Inflammatory macrophage (primary cell): ENCODE measurements at regions not wholly inside any gene's neighbourhood (a gene's known extent, or its start where the extent isn't known, plus 50 kb on each side); places are given as distances from the start of the nearest gene placed in this dataset.
A peak's percentile ranks its signal among the peaks of the same experiment; 100 is the strongest.

Source experiments
- DNase-seq, 2 donors: peaks; one replicate each; pipeline ENCODE4 v3.0.0-alpha.2; 2020 to 2022

- DNase-seq: no peak
These were observed 138.8 kb downstream of the TUSC7 start for GRCh38 chr3:116848248-116848829.

DNA sequence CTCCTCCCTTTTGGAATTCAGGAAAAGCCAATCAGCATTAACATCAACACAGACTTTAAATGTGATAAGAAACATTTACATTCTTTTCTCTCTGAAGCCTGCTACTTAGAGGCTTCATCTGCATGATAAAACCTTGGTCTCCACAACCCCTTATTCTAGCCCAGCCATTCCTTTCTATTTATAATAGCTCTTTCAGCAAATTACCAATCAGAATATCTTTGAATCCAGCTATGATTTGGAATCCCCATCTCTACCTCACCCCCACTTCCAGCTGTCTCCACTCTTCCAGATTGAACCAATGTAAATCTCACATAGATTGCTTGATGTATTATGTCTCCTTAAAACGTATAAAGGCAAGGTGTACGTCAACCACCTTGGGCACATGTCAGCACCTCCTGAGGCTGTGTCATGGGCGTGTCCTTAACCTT is 139.7 kb downstream of the TUSC7 start:
- DNase-seq: no peak

GRCh38 chr3:116852803-116853202 is 143.2 kb downstream of the TUSC7 start:
- no peak for DNase-seq

GRCh38 chr3:116863270-116863770 is 153.7 kb downstream of the TUSC7 start:
- DNase-seq: no peak

DNA sequence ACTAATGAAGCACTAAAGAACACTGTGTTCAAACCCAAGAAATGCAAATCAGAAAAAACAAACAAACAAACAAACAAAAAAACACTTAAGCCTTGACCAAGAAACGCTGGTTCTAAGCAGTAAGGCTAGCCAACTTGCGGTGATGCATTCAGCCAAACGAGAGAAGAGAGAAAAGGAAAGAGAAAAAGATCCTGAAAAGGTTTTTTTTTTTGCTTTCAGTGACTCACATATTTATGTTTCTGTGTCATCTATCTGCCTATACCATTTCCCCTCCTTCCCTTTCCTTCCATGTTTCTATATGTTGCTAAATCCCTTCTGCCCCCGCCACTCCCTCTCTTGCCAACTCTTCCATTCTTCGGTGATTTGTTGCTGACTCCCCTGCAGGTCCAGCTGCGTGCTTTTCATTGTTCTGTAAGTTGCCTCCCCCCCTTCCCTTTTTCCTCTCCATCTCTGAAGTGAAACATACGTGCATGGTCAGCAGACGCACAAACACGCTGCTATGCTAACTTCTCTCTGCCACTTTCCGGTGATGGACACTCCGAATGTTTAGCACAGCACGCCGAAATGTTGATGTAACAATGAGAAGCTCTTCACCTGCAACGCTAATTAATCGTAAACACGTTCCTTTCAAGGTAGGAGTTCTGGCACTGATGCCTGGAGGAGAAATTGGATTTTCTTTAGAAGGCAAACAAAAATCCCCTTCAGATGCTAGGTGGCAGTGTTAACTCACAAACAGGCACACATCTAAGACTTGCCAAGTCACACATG is 154.4 kb downstream of the TUSC7 start:
- peak in 1 of 2 donors; percentile 6 for DNase-seq

GRCh38 chr3:116864590-116864927 is 155.0 kb downstream of the TUSC7 start:
- DNase-seq: no peak

GRCh38 chr3:116870379-116870778 is 160.8 kb downstream of the TUSC7 start:
- no peak for DNase-seq

DNA sequence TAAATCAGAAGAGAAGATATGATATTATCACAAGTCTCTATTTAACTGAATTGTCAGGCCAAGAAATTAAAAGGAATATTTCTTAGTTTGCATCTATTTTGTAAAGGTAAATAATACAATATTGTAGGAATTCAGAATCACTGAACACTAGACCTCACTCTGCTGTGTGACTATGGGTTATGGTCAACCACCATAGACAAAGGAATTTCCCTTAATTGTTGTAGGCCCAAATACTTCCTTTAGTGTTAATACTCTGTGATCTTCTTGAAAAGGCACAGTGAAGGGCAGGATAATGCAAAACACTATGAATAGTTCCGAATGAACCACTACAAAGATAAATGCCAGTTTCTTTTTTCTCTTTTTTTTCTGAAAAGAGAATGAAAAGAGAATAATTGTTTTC is 162.3 kb downstream of the TUSC7 start:
- DNase-seq: no peak

DNA sequence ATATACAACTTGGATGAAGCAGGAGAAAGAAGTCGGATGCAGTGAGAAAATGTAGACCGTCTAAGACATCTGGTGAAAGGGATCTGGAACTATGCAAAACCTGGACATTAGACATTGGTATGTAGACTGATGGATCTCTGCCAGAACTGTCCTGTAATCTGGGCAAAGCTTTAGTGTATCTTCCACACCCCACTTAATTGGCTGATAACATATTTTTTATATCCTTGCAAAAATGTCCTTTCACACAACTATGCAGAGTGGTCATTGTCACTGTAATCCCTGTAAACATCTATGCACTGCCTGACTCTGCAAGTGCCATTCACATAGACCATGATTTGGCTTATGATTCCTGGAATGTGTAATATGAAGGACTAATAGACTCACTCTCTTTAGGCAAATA is 163.1 kb downstream of the TUSC7 start:
- DNase-seq: no peak

GRCh38 chr3:116873142-116873541 is 163.6 kb downstream of the TUSC7 start:
- DNase-seq: no peak

DNA sequence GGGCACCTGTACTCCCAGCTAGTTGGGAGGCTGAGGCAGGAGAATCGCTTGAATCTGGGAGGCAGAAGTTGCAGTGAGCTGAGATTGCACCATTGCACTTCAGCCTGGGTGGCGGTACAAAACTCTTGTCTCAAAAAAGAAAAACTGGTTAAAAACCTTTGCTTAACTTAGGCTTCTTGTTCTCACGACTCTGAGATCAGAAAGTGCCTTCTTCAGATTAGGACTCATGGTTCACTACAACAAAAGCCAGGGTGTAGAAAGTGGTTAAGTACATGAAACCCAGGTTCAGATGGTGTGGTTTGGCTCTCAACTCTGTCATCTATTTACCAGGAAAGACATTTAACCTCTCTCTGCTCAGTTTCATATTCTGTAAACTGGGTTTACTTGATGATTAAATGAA is 168.4 kb downstream of the TUSC7 start:
- DNase-seq: no peak

DNA sequence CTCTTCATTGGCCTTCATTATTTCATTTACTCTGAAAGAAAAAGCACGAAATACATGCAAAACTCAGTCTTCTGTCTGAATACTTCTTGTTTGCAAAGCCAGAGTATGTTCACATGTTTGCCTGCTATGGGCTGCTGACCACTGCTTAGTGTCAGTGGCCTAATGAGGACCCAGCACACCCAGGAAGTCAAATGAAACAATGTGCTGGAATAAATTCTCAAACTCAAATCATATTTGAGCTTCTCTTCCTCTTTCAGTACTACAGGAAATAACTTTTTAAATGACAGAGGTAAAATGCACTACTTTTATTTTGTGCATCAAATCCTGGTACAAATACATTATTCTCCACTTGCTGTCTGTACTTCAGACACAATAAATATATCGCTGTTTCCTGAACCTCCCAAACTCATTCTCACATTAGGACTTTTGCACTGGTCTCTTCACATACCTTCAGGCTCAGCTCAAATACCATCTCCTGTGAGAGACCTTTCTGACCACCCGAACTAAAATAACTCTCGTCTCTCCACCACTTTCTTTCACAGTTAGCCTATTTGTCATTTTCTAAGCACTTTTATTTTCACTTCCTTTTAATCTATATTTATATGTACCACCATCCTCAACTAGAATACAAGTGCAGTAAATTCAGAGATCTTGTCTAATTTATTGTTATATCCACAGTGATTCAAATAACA is 176.8 kb downstream of the TUSC7 start:
- DNase-seq: no peak

- DNase-seq: no peak
These were observed 186.5 kb downstream of the TUSC7 start for GRCh38 chr3:116896116-116896515.

DNA sequence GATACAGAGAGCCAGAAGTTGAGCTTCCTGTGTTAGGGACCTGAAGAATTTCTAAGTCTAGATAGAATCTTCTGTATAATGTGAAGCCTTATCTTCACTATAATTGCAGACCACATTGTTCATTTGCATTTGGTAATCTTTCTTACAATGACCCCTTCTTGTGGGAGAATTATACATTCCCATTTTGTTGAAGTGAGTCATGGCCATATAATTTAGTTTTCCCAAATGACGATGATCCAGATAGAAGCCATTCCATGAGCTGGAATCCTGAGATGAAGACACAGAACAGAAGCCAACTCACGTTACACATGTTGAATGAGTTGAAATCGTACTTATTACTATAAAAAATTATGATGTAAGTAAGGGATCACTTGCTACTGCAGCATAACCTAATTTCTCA is 187.8 kb downstream of the TUSC7 start:
- DNase-seq: no peak

GRCh38 chr3:116899253-116899652 is 189.7 kb downstream of the TUSC7 start:
- no peak for DNase-seq

DNA sequence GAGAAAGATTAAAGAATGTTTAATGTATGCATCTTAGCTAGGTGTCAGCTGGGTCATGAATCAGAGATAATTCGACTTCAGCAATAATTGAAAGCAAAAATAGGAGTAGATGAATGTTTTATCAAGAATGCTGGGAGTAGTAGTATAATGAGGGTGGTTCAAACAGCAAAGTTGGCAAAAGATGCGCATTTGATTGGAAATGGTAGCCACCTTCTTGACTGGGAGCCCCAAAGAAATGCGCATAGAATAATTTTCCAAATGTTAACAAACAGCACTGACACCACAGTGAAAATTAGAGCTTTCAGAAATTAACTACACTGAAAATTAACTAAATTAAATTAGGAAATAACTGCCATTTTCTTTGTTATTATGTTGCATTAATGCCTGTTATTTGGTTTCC is 195.8 kb downstream of the TUSC7 start:
- DNase-seq: no peak

DNA sequence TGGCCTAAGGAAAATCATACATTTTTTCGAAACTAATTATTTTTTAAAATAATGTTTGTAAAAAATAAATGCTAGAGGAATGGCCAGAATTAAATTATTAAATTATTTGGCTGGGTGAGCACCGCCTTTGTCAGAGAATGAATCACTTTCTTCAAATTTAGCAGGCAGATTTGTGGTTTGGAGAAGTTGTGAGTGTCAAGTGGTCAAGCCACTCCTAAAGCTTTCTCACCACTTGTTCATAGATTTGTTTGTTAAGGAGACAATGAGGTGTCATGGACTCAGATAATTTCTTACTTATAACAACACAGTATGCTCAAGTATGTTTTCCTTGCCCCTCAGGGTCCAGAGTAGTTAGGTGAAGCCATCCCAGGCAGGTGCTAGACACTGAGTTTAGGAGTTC is 196.2 kb downstream of the TUSC7 start:
- no peak for DNase-seq

DNA sequence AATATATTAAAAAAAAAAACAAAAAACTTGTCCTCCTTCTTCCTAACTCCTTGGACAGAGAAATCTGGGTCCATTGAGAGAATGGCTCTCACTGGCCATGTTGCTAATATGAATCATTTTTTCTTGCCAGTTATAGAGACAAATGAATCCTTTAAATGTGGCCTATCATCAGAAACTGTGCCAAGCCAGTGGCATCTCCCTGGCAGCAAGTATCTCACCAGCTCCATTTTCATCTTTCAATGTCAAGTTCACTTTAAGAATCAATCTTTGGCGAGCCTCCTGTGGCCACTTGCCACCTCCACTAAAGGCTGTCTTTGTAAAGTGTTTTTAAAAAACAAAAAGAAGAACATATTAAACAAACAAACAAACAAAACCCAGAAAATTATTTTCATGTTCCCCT is 202.5 kb downstream of the TUSC7 start:
- no peak for DNase-seq

DNA sequence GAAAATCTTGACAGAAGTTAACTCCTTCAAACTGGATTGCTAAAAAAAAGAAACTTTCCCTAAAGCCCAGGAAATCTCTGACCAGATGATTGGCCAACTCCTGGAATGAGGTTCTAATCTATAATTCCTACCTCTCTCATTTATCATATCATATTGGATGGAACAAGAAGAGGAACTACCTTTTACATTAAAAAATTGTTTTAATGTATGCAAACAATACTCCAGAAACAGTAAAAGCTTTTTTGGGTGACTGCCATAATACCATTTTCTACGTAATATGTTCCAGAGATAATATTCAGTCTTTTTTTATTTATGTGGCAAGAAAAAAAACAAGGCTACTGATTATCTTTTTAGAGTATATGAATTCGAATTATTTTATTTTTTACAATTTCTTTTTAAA is 204.4 kb downstream of the TUSC7 start:
- DNase-seq: no peak

- DNase-seq: no peak
These were observed 207.3 kb downstream of the TUSC7 start for GRCh38 chr3:116916836-116917235.

- no peak for DNase-seq
These were observed 211.4 kb downstream of the TUSC7 start for GRCh38 chr3:116920826-116921610.

DNA sequence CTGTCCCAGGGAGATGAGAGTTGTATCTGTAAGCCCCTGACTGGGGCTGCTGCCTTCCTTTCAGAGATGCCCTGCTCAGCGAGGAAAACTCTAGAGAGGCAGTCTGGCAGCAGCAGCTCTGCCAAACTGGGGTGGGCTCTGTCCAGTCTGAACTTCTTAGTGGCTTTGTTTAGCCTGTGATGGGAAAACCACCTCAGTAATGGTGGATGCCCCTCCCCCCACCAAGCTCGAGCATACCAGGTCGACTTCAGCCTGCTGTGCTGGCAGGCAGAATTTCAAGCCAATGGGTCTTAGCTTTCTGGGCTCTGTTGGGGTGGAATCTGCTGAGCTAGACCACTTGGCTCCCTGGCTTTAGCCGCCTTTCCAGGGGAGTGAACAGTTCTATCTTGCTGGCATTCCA is 218.3 kb downstream of the TUSC7 start:
- DNase-seq: no peak
